ENCODE measurements at regions not wholly inside any gene's neighbourhood (a gene's known extent, or its start where the extent isn't known, plus 50 kb on each side); places are given as distances from the start of the nearest gene placed in this dataset.

DNA sequence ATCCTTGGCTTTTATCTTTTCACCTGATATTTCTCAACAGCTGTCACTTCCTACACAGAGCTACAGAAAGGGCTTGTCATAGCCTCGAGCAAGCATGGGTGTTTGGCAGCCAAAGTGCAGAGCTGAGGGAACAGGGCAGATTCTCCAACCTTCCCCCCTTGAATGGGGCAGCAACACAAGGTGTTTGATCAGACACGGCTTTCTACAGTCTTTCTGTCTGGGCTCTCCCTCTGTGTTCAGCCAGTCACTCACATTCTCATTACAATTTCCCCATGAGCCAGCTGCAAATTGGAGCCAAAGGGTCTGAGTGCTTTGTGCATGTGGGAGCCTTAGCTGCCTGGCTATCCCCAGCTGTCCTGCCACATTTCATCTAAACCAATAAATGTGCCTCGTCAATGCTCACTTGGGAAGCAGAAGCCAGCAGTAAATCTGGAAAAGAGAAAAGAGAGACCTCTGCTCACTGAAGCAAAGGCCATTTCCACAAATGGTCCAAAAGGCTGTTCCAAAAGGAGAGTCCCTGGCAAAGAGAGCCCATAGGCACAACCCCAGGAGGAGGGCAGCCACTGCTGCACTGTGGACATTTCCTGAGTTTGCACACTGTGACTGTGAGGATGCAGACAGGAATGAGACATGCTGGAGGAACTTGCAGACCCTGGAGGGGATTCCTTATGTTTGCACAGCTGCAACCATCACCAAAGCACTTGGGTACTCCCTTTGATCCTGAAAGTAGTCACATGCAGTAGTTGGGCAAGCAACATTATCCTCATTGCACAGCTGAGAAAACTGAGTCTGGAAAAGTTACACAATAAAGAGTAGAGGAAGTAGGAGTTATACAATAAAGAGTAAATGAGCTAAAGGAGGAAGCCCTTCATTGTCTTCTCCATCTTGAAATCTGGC, 186.8 kb downstream of the FAM181B start:
- H3K27me3 ChIP-seq (ENCODE audit: insufficient read depth, poor library complexity, severe bottlenecking): no peaks in the 10 kb centered on the region
- DNase-seq (ENCODE audit: low read depth in 1 of 2, low spot score in 1 of 2): peak; percentile 6 to 79
- no peak overlapping the region for H3K27ac ChIP-seq (replicated peaks)
- H3K4me3 ChIP-seq (replicated peaks; ENCODE audit: insufficient read depth, low read length): no peak overlapping the region
- no peak for TF ChIP-seq POLR2AphosphoS5 (IDR thresholded peaks at IDR 0.05; ENCODE audit: low read depth)
- TF ChIP-seq, protein P1, sequence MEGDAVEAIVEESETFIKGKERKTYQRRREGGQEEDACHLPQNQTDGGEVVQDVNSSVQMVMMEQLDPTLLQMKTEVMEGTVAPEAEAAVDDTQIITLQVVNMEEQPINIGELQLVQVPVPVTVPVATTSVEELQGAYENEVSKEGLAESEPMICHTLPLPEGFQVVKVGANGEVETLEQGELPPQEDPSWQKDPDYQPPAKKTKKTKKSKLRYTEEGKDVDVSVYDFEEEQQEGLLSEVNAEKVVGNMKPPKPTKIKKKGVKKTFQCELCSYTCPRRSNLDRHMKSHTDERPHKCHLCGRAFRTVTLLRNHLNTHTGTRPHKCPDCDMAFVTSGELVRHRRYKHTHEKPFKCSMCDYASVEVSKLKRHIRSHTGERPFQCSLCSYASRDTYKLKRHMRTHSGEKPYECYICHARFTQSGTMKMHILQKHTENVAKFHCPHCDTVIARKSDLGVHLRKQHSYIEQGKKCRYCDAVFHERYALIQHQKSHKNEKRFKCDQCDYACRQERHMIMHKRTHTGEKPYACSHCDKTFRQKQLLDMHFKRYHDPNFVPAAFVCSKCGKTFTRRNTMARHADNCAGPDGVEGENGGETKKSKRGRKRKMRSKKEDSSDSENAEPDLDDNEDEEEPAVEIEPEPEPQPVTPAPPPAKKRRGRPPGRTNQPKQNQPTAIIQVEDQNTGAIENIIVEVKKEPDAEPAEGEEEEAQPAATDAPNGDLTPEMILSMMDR (IDR thresholded peaks at IDR 0.05; ENCODE audit: insufficient read depth, low read length): no peak

- H3K27ac ChIP-seq (replicated peaks): no peak overlapping the region
- no peak overlapping the region for H3K4me3 ChIP-seq (replicated peaks; ENCODE audit: insufficient read depth, low read length)
- H3K27me3 ChIP-seq (ENCODE audit: insufficient read depth, poor library complexity, severe bottlenecking): no peaks in the 10 kb centered on the region
- TF ChIP-seq POLR2AphosphoS5 (IDR thresholded peaks at IDR 0.05; ENCODE audit: low read depth) (no peak), GABPA (IDR thresholded peaks at IDR 0.05; ENCODE audit: low read depth) (no peak), SPI1 (IDR thresholded peaks at IDR 0.05; ENCODE audit: borderline replicate concordance, low read depth) (no peak)
- TF ChIP-seq, protein P2, sequence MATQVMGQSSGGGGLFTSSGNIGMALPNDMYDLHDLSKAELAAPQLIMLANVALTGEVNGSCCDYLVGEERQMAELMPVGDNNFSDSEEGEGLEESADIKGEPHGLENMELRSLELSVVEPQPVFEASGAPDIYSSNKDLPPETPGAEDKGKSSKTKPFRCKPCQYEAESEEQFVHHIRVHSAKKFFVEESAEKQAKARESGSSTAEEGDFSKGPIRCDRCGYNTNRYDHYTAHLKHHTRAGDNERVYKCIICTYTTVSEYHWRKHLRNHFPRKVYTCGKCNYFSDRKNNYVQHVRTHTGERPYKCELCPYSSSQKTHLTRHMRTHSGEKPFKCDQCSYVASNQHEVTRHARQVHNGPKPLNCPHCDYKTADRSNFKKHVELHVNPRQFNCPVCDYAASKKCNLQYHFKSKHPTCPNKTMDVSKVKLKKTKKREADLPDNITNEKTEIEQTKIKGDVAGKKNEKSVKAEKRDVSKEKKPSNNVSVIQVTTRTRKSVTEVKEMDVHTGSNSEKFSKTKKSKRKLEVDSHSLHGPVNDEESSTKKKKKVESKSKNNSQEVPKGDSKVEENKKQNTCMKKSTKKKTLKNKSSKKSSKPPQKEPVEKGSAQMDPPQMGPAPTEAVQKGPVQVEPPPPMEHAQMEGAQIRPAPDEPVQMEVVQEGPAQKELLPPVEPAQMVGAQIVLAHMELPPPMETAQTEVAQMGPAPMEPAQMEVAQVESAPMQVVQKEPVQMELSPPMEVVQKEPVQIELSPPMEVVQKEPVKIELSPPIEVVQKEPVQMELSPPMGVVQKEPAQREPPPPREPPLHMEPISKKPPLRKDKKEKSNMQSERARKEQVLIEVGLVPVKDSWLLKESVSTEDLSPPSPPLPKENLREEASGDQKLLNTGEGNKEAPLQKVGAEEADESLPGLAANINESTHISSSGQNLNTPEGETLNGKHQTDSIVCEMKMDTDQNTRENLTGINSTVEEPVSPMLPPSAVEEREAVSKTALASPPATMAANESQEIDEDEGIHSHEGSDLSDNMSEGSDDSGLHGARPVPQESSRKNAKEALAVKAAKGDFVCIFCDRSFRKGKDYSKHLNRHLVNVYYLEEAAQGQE (IDR thresholded peaks at IDR 0.05; ENCODE audit: insufficient replicate concordance, low read depth): no peak
- TF ChIP-seq, protein P1 (IDR thresholded peaks at IDR 0.05; ENCODE audit: insufficient read depth, low read length): no peak
- DNase-seq (ENCODE audit: low read depth in 1 of 2, low spot score in 1 of 2): no peak
Observed at GRCh38 chr11:82539669-82540068, 194.0 kb downstream of the FAM181B start.

GRCh38 chr11:82536706-82537105, 197.0 kb downstream of the FAM181B start:
- Histone ChIP-seq H3K27me3 (ENCODE audit: insufficient read depth, poor library complexity, severe bottlenecking) (no peaks in the 10 kb centered on the region), H3K27ac (replicated peaks) (no peak overlapping the region), H3K4me3 (replicated peaks; ENCODE audit: insufficient read depth, low read length) (no peak overlapping the region)
- DNase-seq (ENCODE audit: low read depth in 1 of 2, low spot score in 1 of 2): no peak
- TF ChIP-seq GABPA (IDR thresholded peaks at IDR 0.05; ENCODE audit: low read depth) (no peak), SPI1 (IDR thresholded peaks at IDR 0.05; ENCODE audit: borderline replicate concordance, low read depth) (no peak), POLR2AphosphoS5 (IDR thresholded peaks at IDR 0.05; ENCODE audit: low read depth) (no peak)
- TF ChIP-seq, protein P2 (IDR thresholded peaks at IDR 0.05; ENCODE audit: insufficient replicate concordance, low read depth): no peak
- TF ChIP-seq, protein P1 (IDR thresholded peaks at IDR 0.05; ENCODE audit: insufficient read depth, low read length): no peak

All from HL-60 (cell line).